ENCODE measurements at regions not wholly inside any gene's neighbourhood (a gene's known extent, or its start where the extent isn't known, plus 50 kb on each side); places are given as distances from the start of the nearest gene placed in this dataset.

DNA sequence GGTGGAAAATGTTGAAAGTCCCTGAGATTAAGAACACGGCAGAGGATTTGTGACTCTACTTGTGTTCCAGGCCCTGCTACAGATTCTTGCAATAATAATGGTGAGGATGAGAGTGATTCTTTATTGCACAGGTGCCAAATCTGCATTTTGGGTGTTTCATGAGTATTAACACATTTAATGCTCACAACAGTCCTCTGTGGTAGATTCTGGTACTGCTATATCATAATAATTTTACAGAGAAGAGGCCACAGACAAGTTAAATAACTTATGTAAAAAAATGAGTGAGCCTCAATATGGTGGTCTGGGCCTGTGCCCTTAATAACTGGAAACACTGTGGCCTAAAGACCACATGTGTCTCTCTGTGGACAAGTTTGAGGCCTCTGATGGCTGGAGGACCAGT, 124.3 kb downstream of the C4orf33 start:
- no peaks in the 10 kb centered on the region for H3K27me3 ChIP-seq (ENCODE audit: control insufficient read depth, extremely low read depth, insufficient read depth, low read length)
- no peaks in the 10 kb centered on the region for H3K4me1 ChIP-seq (ENCODE audit: control insufficient read depth, extremely low read depth, insufficient read depth, low read length)
- FAIRE-seq (no peak), DNase-seq (ENCODE audit: low read depth, low spot score) (no peak)
- H3K79me2 ChIP-seq (ENCODE audit: control insufficient read depth, insufficient read depth, low read length) = no peaks in the 10 kb centered on the region
- TF ChIP-seq, protein P1, sequence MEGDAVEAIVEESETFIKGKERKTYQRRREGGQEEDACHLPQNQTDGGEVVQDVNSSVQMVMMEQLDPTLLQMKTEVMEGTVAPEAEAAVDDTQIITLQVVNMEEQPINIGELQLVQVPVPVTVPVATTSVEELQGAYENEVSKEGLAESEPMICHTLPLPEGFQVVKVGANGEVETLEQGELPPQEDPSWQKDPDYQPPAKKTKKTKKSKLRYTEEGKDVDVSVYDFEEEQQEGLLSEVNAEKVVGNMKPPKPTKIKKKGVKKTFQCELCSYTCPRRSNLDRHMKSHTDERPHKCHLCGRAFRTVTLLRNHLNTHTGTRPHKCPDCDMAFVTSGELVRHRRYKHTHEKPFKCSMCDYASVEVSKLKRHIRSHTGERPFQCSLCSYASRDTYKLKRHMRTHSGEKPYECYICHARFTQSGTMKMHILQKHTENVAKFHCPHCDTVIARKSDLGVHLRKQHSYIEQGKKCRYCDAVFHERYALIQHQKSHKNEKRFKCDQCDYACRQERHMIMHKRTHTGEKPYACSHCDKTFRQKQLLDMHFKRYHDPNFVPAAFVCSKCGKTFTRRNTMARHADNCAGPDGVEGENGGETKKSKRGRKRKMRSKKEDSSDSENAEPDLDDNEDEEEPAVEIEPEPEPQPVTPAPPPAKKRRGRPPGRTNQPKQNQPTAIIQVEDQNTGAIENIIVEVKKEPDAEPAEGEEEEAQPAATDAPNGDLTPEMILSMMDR (optimal IDR thresholded peaks at IDR 0.05 in 1 of 3, IDR thresholded peaks at IDR 0.05 in 1 of 3, conservative IDR thresholded peaks at IDR 0.05 in 1 of 3; ENCODE audit: extremely low read depth in 1 of 3, insufficient read depth in 2 of 3, low read length in 3 of 3) = no peak
- TF ChIP-seq EZH2 (IDR thresholded peaks at IDR 0.05; ENCODE audit: low read length) = no peak
- H4K20me1 ChIP-seq (ENCODE audit: control insufficient read depth, extremely low read depth, insufficient read depth, low read length) = no peaks in the 10 kb centered on the region
- dilution Hi-C loops (cut with MboI; ENCODE audit: extremely low pct_ligation_motif_present, low sequenced_read_pairs) = no loop called here
- no peaks in the 10 kb centered on the region for H3K36me3 ChIP-seq (ENCODE audit: control insufficient read depth in 2 of 2, extremely low read depth in 1 of 2, insufficient read depth in 2 of 2, low read length in 2 of 2)
- no peak overlapping the region for H3K4me3 ChIP-seq (ENCODE audit: control insufficient read depth in 2 of 3, extremely low read depth in 1 of 3, insufficient read depth in 2 of 3, low read depth in 1 of 3, low read length in 3 of 3)
- H3K4me2 ChIP-seq (ENCODE audit: control insufficient read depth, extremely low read depth, insufficient read depth, low read depth, low read length) = no peak overlapping the region
- no peak overlapping the region for H3K9ac ChIP-seq (ENCODE audit: control insufficient read depth, extremely low read depth, insufficient read depth, low read length)
- H3K27ac ChIP-seq (ENCODE audit: control insufficient read depth, insufficient read depth, low read length) = no peak overlapping the region
- H2AFZ ChIP-seq (ENCODE audit: control insufficient read depth, low read length) = no peak overlapping the region
- H3K9me1 ChIP-seq (ENCODE audit: control insufficient read depth, extremely low read depth, insufficient read depth, low read length) = no peaks in the 10 kb centered on the region
- no peaks in the 10 kb centered on the region for H3K9me3 ChIP-seq (ENCODE audit: control insufficient read depth, low read depth, low read length)

DNA sequence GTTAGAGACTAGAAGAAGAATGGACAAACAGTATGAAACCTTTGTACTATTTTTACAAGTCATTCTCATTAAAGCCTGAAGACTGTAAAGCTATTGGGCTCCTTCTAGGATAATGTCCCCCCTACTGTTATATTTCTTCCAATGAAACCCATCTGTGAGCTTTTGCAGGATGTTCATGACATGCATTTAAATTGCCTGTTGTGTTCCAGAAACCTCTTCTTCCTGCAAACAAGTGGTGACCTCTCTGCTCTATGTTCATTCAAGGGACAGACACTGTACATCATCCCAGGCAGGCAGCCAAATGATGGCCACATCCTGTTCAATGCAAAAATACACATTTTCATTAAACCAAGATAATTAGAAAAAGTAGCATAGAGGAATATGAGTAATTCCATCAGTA, 128.0 kb downstream of the C4orf33 start:
- Histone ChIP-seq H4K20me1 (ENCODE audit: control insufficient read depth, extremely low read depth, insufficient read depth, low read length) (no peaks in the 10 kb centered on the region), H2AFZ (ENCODE audit: control insufficient read depth, low read length) (no peak overlapping the region), H3K9ac (ENCODE audit: control insufficient read depth, extremely low read depth, insufficient read depth, low read length) (no peak overlapping the region), H3K79me2 (ENCODE audit: control insufficient read depth, insufficient read depth, low read length) (no peaks in the 10 kb centered on the region), H3K9me1 (ENCODE audit: control insufficient read depth, extremely low read depth, insufficient read depth, low read length) (no peaks in the 10 kb centered on the region), H3K36me3 (ENCODE audit: control insufficient read depth in 2 of 2, extremely low read depth in 1 of 2, insufficient read depth in 2 of 2, low read length in 2 of 2) (no peaks in the 10 kb centered on the region), H3K27me3 (ENCODE audit: control insufficient read depth, extremely low read depth, insufficient read depth, low read length) (no peaks in the 10 kb centered on the region), H3K9me3 (ENCODE audit: control insufficient read depth, low read depth, low read length) (no peaks in the 10 kb centered on the region), H3K27ac (ENCODE audit: control insufficient read depth, insufficient read depth, low read length) (no peak overlapping the region), H3K4me2 (ENCODE audit: control insufficient read depth, extremely low read depth, insufficient read depth, low read depth, low read length) (no peak overlapping the region), H3K4me3 (ENCODE audit: control insufficient read depth in 2 of 3, extremely low read depth in 1 of 3, insufficient read depth in 2 of 3, low read depth in 1 of 3, low read length in 3 of 3) (no peak overlapping the region), H3K4me1 (ENCODE audit: control insufficient read depth, extremely low read depth, insufficient read depth, low read length) (no peaks in the 10 kb centered on the region)
- DNase-seq (ENCODE audit: low read depth, low spot score) (no peak), FAIRE-seq (no peak)
- dilution Hi-C loops (cut with MboI; ENCODE audit: extremely low pct_ligation_motif_present, low sequenced_read_pairs) = no loop called here
- no peak for TF ChIP-seq EZH2 (IDR thresholded peaks at IDR 0.05; ENCODE audit: low read length)
- TF ChIP-seq, protein P1 (optimal IDR thresholded peaks at IDR 0.05 in 1 of 3, IDR thresholded peaks at IDR 0.05 in 1 of 3, conservative IDR thresholded peaks at IDR 0.05 in 1 of 3; ENCODE audit: extremely low read depth in 1 of 3, insufficient read depth in 2 of 3, low read length in 3 of 3) = no peak
